Vagina (tissue), 2 donors: ENCODE measurements at regions not wholly inside any gene's neighbourhood (a gene's known extent, or its start where the extent isn't known, plus 50 kb on each side); places are given as distances from the start of the nearest gene placed in this dataset.

Experiments
- DNase-seq, 2 donors: peaks; one replicate each; pipeline ENCODE4 v3.0.0-alpha.2; 2017; ENCODE audit errors: extremely low spot score in 2 of 2
- H3K27ac ChIP-seq: fragments of 200-600 bp; sonication (generic); one replicate; pipeline ENCODE4 v1.5.1; 2019
- H3K27me3 ChIP-seq: fragments of 200-600 bp; sonication (generic); one replicate; pipeline ENCODE4 v1.5.1; 2019
- H3K36me3 ChIP-seq, 2 donors: fragments of 200-600 bp; sonication (generic); one replicate each; pipeline ENCODE4 v1.5.1; 2017 to 2019
- H3K4me1 ChIP-seq: fragments of 200-600 bp; sonication (generic); one replicate; pipeline ENCODE4 v1.5.1; 2019
- H3K4me3 ChIP-seq, 2 donors: fragments of 200-600 bp; sonication (generic); 1 replicate in 1 of 2; 2 replicates in 1 of 2; pipeline ENCODE4 v1.5.1; 2016 to 2019
- H3K9me3 ChIP-seq: fragments of 200-600 bp; sonication (generic); one replicate; pipeline ENCODE4 v1.5.1; 2019
- CTCF ChIP-seq, 3 experiments: fragments of 450-650 bp in 2 of 3; fragments of 200-600 bp in 1 of 3; sonication (generic) in 1 of 3; IDR thresholded peaks; one replicate each; pipeline ENCODE4 v1.5.1; 2017 to 2019; ENCODE audit warnings: antibody characterized with exemption in 3 of 3, mild to moderate bottlenecking in 2 of 3, moderate library complexity in 2 of 3
- POLR2A ChIP-seq, 2 donors: fragments of 450-650 bp; IDR thresholded peaks; one replicate each; pipeline ENCODE4 v1.6.1; 2017; ENCODE audit warnings: antibody characterized with exemption in 2 of 2, mild to moderate bottlenecking in 2 of 2, moderate library complexity in 2 of 2
- POLR2AphosphoS5 ChIP-seq, 2 donors: sonication (generic); formaldehyde crosslinking; IDR thresholded peaks; one replicate each; pipeline ENCODE4 v1.9.0; 2017; ENCODE audit warnings: antibody characterized with exemption in 2 of 2, mild to moderate bottlenecking in 2 of 2, low read depth in 1 of 2; ENCODE audit not compliant: insufficient read depth in 1 of 2
- intact Hi-C: fragments of 100-400 bp; cut with DNase I; formaldehyde crosslinking; loops from one replicate; pipeline ENCODE4 v1.15.1; 2023

GRCh38 chr10:44201011-44201410 lies 183.9 kb downstream of the CXCL12 start:
- Histone ChIP-seq H3K9me3 (no peaks in the 10 kb centered on the region), H3K36me3 (no peaks in the 10 kb centered on the region), H3K4me3 (no peak overlapping the region), H3K27me3 (no peaks in the 10 kb centered on the region), H3K27ac (no peak overlapping the region), H3K4me1 (peaks cover 18% of the 10 kb centered on the region)
- intact Hi-C loops, result no loop called here
- TF ChIP-seq POLR2A (IDR thresholded peaks at IDR 0.05) (no peak), CTCF (IDR thresholded peaks at IDR 0.05) (no peak), POLR2AphosphoS5 (IDR thresholded peaks at IDR 0.05; ENCODE audit: insufficient read depth in 1 of 2, low read depth in 1 of 2) (no peak)
- no peak for DNase-seq

DNA sequence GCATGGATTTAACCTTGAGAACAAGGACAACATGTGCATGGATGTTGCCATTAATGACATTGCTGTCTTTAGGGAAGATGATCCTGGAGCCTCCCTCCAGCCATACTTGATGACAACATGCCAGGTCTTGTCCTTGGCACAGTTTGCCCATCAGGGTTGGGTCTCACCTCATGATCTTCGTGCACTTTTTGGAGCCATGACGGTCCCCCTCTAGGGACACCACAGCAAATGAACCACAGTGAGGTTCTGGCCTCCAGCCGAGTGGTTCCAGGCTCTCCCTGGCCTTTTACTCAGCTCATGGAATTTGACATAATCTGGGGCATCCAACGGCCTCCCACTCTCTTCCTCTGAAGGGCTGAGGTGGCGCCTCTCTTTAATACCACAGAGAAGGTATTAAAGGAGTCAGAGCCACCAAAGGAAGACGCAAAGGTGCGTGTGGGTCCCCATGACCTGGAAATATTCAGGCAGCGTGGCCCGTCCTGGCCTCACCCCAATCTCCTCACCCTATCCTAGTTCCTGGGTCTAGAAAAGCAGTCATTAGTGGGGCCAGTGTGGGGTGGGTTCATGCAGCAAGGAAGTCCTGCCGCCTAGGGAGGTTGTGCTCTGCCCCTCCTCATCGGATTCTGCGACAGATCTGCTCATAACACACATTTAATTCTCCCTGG lies 184.8 kb downstream of the CXCL12 start:
- H3K9me3 ChIP-seq, result no peaks in the 10 kb centered on the region
- H3K27ac ChIP-seq, result peak overlapping the region; percentile 64
- H3K36me3 ChIP-seq, result no peaks in the 10 kb centered on the region
- intact Hi-C loops, result no loop called here
- TF ChIP-seq CTCF (IDR thresholded peaks at IDR 0.05) (no peak), POLR2AphosphoS5 (IDR thresholded peaks at IDR 0.05; ENCODE audit: insufficient read depth in 1 of 2, low read depth in 1 of 2) (no peak), POLR2A (IDR thresholded peaks at IDR 0.05) (no peak)
- no peak overlapping the region for H3K4me3 ChIP-seq
- H3K4me1 ChIP-seq, result peaks cover 27% of the 10 kb centered on the region
- peak in 1 of 2 donors; percentile 65 for DNase-seq
- no peaks in the 10 kb centered on the region for H3K27me3 ChIP-seq

GRCh38 chr10:44199267-44199666 lies 185.6 kb downstream of the CXCL12 start:
- Histone ChIP-seq H3K9me3 (no peaks in the 10 kb centered on the region), H3K4me3 (no peak overlapping the region), H3K4me1 (peaks cover 36% of the 10 kb centered on the region), H3K27me3 (no peaks in the 10 kb centered on the region), H3K27ac (peak overlapping the region; percentile 64), H3K36me3 (no peaks in the 10 kb centered on the region)
- intact Hi-C loops, result no loop called here
- peak in 1 of 2 donors; percentile 64 for DNase-seq
- TF ChIP-seq POLR2A (IDR thresholded peaks at IDR 0.05) (no peak), CTCF (IDR thresholded peaks at IDR 0.05) (no peak)

DNA sequence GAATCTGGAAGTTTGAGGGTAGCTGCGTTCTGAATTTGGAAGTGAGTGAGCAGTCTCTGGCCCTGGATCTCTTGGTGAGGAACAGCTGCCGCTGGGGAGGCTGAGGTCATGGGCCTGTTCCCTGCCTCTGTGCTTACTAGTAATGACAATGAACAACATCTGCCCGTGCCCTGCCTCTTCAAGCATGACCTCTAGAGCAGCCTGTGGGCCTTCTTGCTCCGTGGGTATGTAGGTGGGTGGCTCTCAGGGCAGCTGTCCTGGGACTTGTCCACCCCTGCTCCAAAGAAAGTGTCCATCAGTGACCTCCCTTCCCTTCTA lies 186.2 kb downstream of the CXCL12 start:
- Histone ChIP-seq H3K36me3 (no peaks in the 10 kb centered on the region), H3K27ac (peak overlapping the region; percentile 64), H3K9me3 (no peaks in the 10 kb centered on the region), H3K4me3 (no peak overlapping the region), H3K27me3 (no peaks in the 10 kb centered on the region), H3K4me1 (peaks cover 41% of the 10 kb centered on the region)
- intact Hi-C loops, result no loop called here
- peak in 1 of 2 donors; percentile 84 for DNase-seq
- no peak for TF ChIP-seq CTCF (IDR thresholded peaks at IDR 0.05)

DNA sequence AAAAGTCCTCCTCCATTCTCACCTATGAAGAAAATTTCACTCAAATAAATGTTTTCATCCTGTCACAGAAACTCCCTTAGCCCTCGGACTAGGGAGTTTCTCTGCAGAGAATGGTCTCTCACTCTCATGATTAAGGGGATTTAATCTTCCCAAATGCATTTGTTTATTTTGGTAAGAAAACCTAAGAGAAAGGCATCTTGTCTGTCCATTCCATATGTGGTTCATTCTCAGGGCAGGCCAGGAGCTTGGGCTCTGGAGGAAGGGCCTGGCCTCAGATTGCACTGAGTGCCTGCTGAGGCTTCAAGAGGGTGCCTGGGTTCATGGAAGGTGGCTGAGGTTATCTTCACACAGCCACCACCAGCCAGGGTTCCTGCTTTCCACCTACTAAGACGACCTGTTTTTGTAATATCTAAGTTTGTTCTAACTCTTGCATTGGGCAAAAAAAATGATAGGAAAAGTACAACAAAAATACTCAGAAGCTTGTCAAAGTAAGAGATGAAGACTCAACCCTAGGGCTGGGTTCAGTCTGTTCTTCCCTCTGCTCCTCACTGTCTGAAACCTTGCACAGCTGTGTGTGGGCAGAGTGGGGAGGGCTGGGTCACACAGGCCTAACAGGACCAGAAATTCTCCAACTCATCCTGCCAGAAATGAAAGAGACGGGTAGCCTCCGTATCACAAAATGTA lies 186.7 kb downstream of the CXCL12 start:
- H3K27ac ChIP-seq, result peak overlapping the region; percentile 64
- DNase-seq, result peak in 1 of 2 donors; percentile 80
- H3K27me3 ChIP-seq, result no peaks in the 10 kb centered on the region
- no peak for TF ChIP-seq POLR2AphosphoS5 (IDR thresholded peaks at IDR 0.05; ENCODE audit: insufficient read depth in 1 of 2, low read depth in 1 of 2)
- no peak for TF ChIP-seq CTCF (IDR thresholded peaks at IDR 0.05)
- no peak for TF ChIP-seq POLR2A (IDR thresholded peaks at IDR 0.05)
- no peaks in the 10 kb centered on the region for H3K36me3 ChIP-seq
- H3K4me1 ChIP-seq, result peaks cover 44% of the 10 kb centered on the region
- intact Hi-C loops, result no loop called here
- no peak overlapping the region for H3K4me3 ChIP-seq
- H3K9me3 ChIP-seq, result no peaks in the 10 kb centered on the region
